GM12878 (cell line): ENCODE measurements at regions not wholly inside any gene's neighbourhood (a gene's known extent, or its start where the extent isn't known, plus 50 kb on each side); places are given as distances from the start of the nearest gene placed in this dataset.

Source experiments
- ASH2L ChIP-seq: fragments of 300-600, 200-600 bp; sonication (generic); IDR thresholded peaks from 2 replicates; pipeline ENCODE4 v1.6.1; 2017; ENCODE audit warnings: low read depth, mild to moderate bottlenecking, borderline replicate concordance
- CHD1 ChIP-seq: IDR thresholded peaks from 2 replicates; pipeline ENCODE4 v1.6.1; 2012; ENCODE audit warnings: low read depth, low read length, improper control_type of control experiment
- CHD2 ChIP-seq: IDR thresholded peaks from 2 replicates; pipeline ENCODE4 v1.6.1; 2011; ENCODE audit warnings: low read depth, low read length, improper control_type of control experiment, borderline replicate concordance
- CHD4 ChIP-seq: fragments of 200-600 bp; sonication (generic); IDR thresholded peaks from 2 replicates; pipeline ENCODE4 v1.6.1; 2016; ENCODE audit warnings: mild to moderate bottlenecking
- EED ChIP-seq: sonication (generic); IDR thresholded peaks from 2 replicates; pipeline ENCODE4 v1.6.1; 2016; ENCODE audit warnings: antibody characterized with exemption, low read depth
- HCFC1 ChIP-seq: fragments of 150-350 bp; IDR thresholded peaks from 2 replicates; pipeline ENCODE4 v1.6.1; 2014; ENCODE audit warnings: low read length
- HDGF ChIP-seq: fragments of 450-650 bp; IDR thresholded peaks from 2 replicates; pipeline ENCODE4 v1.6.1; 2016; ENCODE audit warnings: antibody characterized with exemption
- IKZF2 ChIP-seq, 2 experiments: fragments of 450-650 bp; IDR thresholded peaks; 2 replicates each; pipeline ENCODE4 v1.6.1; 2017; ENCODE audit warnings: mild to moderate bottlenecking in 2 of 2, moderate library complexity in 2 of 2
- JUNB ChIP-seq: IDR thresholded peaks from 2 replicates; pipeline ENCODE4 v1.6.1; 2016; ENCODE audit warnings: antibody characterized with exemption, mild to moderate bottlenecking
- KAT2A ChIP-seq: conservative IDR thresholded peaks from 2 replicates; pipeline ENCODE4 v1.6.1; 2011; ENCODE audit warnings: low read depth, low read length; ENCODE audit not compliant: control insufficient read depth
- MEF2B ChIP-seq: fragments of 450-650 bp; IDR thresholded peaks from 2 replicates; pipeline ENCODE4 v1.6.1; 2018; ENCODE audit warnings: mild to moderate bottlenecking, moderate library complexity; ENCODE audit not compliant: partially characterized antibody, poor library complexity, severe bottlenecking
- MTA2 ChIP-seq: fragments of 450-650 bp; IDR thresholded peaks from 2 replicates; pipeline ENCODE4 v1.6.1; 2016; ENCODE audit warnings: low read depth, mild to moderate bottlenecking, moderate library complexity
- NFXL1 ChIP-seq: fragments of 450-650 bp; IDR thresholded peaks from 2 replicates; pipeline ENCODE4 v1.6.1; 2017; ENCODE audit warnings: antibody characterized with exemption, mild to moderate bottlenecking, borderline replicate concordance
- NR2C2 ChIP-seq: IDR thresholded peaks from 2 replicates; pipeline ENCODE4 v1.6.1; 2011; ENCODE audit warnings: borderline replicate concordance, low read depth; ENCODE audit not compliant: control insufficient read depth, insufficient read length
- RAD51 ChIP-seq: fragments of 450-650 bp; IDR thresholded peaks from 2 replicates; pipeline ENCODE4 v1.6.1; 2016; ENCODE audit warnings: moderate library complexity, mild to moderate bottlenecking, inconsistent platforms
- TAF1 ChIP-seq: IDR thresholded peaks from 2 replicates; pipeline ENCODE4 v1.6.1; 2011; ENCODE audit warnings: mild to moderate bottlenecking, low read depth, low read length, borderline replicate concordance
- ZNF207 ChIP-seq: fragments of 450-650 bp; IDR thresholded peaks from 2 replicates; pipeline ENCODE4 v1.6.1; 2014; ENCODE audit warnings: antibody characterized with exemption, mild to moderate bottlenecking, borderline replicate concordance
- ZNF24 ChIP-seq: fragments of 450-650 bp; IDR thresholded peaks from 2 replicates; pipeline ENCODE4 v1.6.1; 2017; ENCODE audit warnings: antibody characterized with exemption, mild to moderate bottlenecking
- ZNF384 ChIP-seq: IDR thresholded peaks from 2 replicates; pipeline ENCODE4 v1.6.1; 2012; ENCODE audit warnings: low read depth, mild to moderate bottlenecking, low read length, improper control_type of control experiment, borderline replicate concordance
- ZNF622 ChIP-seq: fragments of 450-650 bp; IDR thresholded peaks from 2 replicates; pipeline ENCODE4 v1.6.1; 2017; ENCODE audit warnings: mild to moderate bottlenecking, inconsistent platforms
- ZSCAN29 ChIP-seq: fragments of 450-650 bp; IDR thresholded peaks from 2 replicates; pipeline ENCODE4 v1.6.1; 2017; ENCODE audit warnings: mild to moderate bottlenecking, moderate library complexity
- TF ChIP-seq, protein P1 (sequence below): fragments of 150-350 bp; IDR thresholded peaks from 2 replicates; pipeline ENCODE4 v1.6.1; 2016; ENCODE audit warnings: low read depth, low read length
- TF ChIP-seq, protein P2 (sequence below): IDR thresholded peaks from 2 replicates; pipeline ENCODE4 v1.6.1; 2012; ENCODE audit warnings: improper control_type of control experiment, low read depth, low read length; ENCODE audit not compliant: insufficient replicate concordance
- TF ChIP-seq, protein P3 (sequence below): fragments of 450-650 bp; IDR thresholded peaks from 2 replicates; pipeline ENCODE4 v1.6.1; 2014; ENCODE audit warnings: mild to moderate bottlenecking

DNA sequence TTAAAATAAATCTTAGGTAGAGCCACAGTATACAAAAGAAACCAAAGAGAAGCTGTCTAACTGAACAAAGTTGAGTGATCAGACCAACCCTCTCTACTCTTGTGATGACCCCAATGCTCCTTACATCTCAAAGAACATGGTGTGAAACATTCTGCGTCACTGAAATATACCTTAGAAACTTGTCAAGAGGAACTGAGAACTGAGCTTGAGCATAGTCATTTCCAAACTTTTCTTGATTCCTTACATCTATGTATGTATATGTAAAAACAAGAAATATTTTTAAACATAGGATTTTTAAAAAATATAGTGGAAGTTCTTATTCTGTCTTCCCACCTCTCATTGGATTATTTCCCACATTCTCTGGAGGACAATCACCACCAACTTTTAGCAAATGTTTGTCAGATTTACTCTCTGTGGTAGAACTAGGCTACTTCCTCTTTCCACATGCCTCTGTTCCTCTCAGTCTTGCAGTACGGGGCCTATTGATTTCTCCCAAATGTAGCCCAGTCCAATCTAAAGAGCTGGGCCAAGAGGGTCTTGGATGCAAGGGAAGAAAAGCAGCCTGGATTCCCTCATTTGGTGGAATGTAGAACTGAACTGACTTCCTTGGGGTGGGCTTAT lies 98.2 kb upstream of the HHIP start (continued):
- TF ChIP-seq, protein P1, sequence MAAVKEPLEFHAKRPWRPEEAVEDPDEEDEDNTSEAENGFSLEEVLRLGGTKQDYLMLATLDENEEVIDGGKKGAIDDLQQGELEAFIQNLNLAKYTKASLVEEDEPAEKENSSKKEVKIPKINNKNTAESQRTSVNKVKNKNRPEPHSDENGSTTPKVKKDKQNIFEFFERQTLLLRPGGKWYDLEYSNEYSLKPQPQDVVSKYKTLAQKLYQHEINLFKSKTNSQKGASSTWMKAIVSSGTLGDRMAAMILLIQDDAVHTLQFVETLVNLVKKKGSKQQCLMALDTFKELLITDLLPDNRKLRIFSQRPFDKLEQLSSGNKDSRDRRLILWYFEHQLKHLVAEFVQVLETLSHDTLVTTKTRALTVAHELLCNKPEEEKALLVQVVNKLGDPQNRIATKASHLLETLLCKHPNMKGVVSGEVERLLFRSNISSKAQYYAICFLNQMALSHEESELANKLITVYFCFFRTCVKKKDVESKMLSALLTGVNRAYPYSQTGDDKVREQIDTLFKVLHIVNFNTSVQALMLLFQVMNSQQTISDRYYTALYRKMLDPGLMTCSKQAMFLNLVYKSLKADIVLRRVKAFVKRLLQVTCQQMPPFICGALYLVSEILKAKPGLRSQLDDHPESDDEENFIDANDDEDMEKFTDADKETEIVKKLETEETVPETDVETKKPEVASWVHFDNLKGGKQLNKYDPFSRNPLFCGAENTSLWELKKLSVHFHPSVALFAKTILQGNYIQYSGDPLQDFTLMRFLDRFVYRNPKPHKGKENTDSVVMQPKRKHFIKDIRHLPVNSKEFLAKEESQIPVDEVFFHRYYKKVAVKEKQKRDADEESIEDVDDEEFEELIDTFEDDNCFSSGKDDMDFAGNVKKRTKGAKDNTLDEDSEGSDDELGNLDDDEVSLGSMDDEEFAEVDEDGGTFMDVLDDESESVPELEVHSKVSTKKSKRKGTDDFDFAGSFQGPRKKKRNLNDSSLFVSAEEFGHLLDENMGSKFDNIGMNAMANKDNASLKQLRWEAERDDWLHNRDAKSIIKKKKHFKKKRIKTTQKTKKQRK: no peak
- TF ChIP-seq RAD51: no peak
- TF ChIP-seq, protein P2, sequence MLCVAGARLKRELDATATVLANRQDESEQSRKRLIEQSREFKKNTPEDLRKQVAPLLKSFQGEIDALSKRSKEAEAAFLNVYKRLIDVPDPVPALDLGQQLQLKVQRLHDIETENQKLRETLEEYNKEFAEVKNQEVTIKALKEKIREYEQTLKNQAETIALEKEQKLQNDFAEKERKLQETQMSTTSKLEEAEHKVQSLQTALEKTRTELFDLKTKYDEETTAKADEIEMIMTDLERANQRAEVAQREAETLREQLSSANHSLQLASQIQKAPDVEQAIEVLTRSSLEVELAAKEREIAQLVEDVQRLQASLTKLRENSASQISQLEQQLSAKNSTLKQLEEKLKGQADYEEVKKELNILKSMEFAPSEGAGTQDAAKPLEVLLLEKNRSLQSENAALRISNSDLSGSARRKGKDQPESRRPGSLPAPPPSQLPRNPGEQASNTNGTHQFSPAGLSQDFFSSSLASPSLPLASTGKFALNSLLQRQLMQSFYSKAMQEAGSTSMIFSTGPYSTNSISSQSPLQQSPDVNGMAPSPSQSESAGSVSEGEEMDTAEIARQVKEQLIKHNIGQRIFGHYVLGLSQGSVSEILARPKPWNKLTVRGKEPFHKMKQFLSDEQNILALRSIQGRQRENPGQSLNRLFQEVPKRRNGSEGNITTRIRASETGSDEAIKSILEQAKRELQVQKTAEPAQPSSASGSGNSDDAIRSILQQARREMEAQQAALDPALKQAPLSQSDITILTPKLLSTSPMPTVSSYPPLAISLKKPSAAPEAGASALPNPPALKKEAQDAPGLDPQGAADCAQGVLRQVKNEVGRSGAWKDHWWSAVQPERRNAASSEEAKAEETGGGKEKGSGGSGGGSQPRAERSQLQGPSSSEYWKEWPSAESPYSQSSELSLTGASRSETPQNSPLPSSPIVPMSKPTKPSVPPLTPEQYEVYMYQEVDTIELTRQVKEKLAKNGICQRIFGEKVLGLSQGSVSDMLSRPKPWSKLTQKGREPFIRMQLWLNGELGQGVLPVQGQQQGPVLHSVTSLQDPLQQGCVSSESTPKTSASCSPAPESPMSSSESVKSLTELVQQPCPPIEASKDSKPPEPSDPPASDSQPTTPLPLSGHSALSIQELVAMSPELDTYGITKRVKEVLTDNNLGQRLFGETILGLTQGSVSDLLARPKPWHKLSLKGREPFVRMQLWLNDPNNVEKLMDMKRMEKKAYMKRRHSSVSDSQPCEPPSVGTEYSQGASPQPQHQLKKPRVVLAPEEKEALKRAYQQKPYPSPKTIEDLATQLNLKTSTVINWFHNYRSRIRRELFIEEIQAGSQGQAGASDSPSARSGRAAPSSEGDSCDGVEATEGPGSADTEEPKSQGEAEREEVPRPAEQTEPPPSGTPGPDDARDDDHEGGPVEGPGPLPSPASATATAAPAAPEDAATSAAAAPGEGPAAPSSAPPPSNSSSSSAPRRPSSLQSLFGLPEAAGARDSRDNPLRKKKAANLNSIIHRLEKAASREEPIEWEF: no peak
- TF ChIP-seq MEF2B: peak; percentile 33
- no peak for TF ChIP-seq HDGF
- no peak for TF ChIP-seq ZNF622
- TF ChIP-seq EED: no peak
- TF ChIP-seq, protein P3, sequence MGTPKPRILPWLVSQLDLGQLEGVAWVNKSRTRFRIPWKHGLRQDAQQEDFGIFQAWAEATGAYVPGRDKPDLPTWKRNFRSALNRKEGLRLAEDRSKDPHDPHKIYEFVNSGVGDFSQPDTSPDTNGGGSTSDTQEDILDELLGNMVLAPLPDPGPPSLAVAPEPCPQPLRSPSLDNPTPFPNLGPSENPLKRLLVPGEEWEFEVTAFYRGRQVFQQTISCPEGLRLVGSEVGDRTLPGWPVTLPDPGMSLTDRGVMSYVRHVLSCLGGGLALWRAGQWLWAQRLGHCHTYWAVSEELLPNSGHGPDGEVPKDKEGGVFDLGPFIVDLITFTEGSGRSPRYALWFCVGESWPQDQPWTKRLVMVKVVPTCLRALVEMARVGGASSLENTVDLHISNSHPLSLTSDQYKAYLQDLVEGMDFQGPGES: no peak
- peak; percentile 85 for TF ChIP-seq JUNB
- TF ChIP-seq ZNF384: no peak
- TF ChIP-seq HCFC1: no peak
- no peak for TF ChIP-seq ASH2L
- no peak for TF ChIP-seq NFXL1
- no peak for TF ChIP-seq ZSCAN29
- no peak for TF ChIP-seq CHD4
- peak; percentile 88 for TF ChIP-seq MTA2
- TF ChIP-seq IKZF2 (IDR thresholded peaks at IDR 0.05): peak; percentile 87 to 88
- no peak for TF ChIP-seq CHD2
- no peak for TF ChIP-seq NR2C2
- no peak for TF ChIP-seq ZNF207
- TF ChIP-seq KAT2A: no peak
- TF ChIP-seq ZNF24: no peak
- TF ChIP-seq CHD1: no peak
- TF ChIP-seq TAF1: no peak
